A549 (cell line): ENCODE measurements at regions not wholly inside any gene's neighbourhood (a gene's known extent, or its start where the extent isn't known, plus 50 kb on each side); places are given as distances from the start of the nearest gene placed in this dataset.

Experiments
- ATOH8 ChIP-seq: fragments of 250-450 bp; sonication (Bioruptor Pico); IDR thresholded peaks from 2 replicates; pipeline ENCODE4 v1.5.0; 2020; ENCODE audit warnings: low read depth, mild to moderate bottlenecking, moderate library complexity
- CEBPB ChIP-seq, 2 experiments: fragments of >200 bp in 1 of 2; sonication (Bioruptor Twin) in 1 of 2; formaldehyde crosslinking in 1 of 2; IDR thresholded peaks; 2 replicates each; pipeline ENCODE4 v1.6.1; 2012 to 2016
- CTCF ChIP-seq: fragments of >200 bp; sonication (Bioruptor Twin); formaldehyde crosslinking; IDR thresholded peaks from 3 replicates; pipeline ENCODE4 v1.5.1; 2016
- ESRRA ChIP-seq: fragments of 150-350 bp; IDR thresholded peaks from 2 replicates; pipeline ENCODE4 v1.6.1; 2014; ENCODE audit warnings: mild to moderate bottlenecking, low read length, borderline replicate concordance
- MYC ChIP-seq: IDR thresholded peaks from 2 replicates; pipeline ENCODE4 v1.6.1; 2012; ENCODE audit warnings: mild to moderate bottlenecking, inconsistent platforms, low read length, improper control_type of control experiment, borderline replicate concordance
- POLR2A ChIP-seq: IDR thresholded peaks from 2 replicates; pipeline ENCODE4 v1.6.1; 2012; ENCODE audit warnings: mild to moderate bottlenecking, low read length
- REST ChIP-seq: fragments of 200-600 bp; sonication (generic); IDR thresholded peaks from 2 replicates; pipeline ENCODE4 v1.6.1; 2016; ENCODE audit warnings: antibody characterized with exemption, mild to moderate bottlenecking, moderate library complexity
- ZC3H11A ChIP-seq: fragments of 450-650 bp; IDR thresholded peaks from 2 replicates; pipeline ENCODE4 v1.6.1; 2014; ENCODE audit warnings: antibody characterized with exemption, mild to moderate bottlenecking
- ZFP36 ChIP-seq: fragments of 450-650 bp; IDR thresholded peaks from 2 replicates; pipeline ENCODE4 v1.6.1; 2014; ENCODE audit warnings: borderline replicate concordance; ENCODE audit not compliant: partially characterized antibody
- ZSCAN20 ChIP-seq: fragments of 250-450 bp; sonication (Bioruptor Pico); IDR thresholded peaks from 2 replicates; pipeline ENCODE4 v1.8.0; 2022; ENCODE audit warnings: mild to moderate bottlenecking, moderate library complexity

GRCh38 chr10:78961760-78962159 is 107.0 kb upstream of the ZMIZ1 start:
- TF ChIP-seq ESRRA, result no peak
- no peak for TF ChIP-seq ZFP36
- TF ChIP-seq CTCF, result no peak
- TF ChIP-seq MYC, result no peak
- TF ChIP-seq ZSCAN20, result no peak
- TF ChIP-seq CEBPB (IDR thresholded peaks at IDR 0.05), result no peak
- TF ChIP-seq ATOH8 (CRISPR knock-in tag), result no peak
- TF ChIP-seq REST, result no peak
- no peak for TF ChIP-seq POLR2A
- no peak for TF ChIP-seq ZC3H11A
